SJCRH30 (cell line): ENCODE measurements at regions not wholly inside any gene's neighbourhood (a gene's known extent, or its start where the extent isn't known, plus 50 kb on each side); places are given as distances from the start of the nearest gene placed in this dataset.

Experiments
- DNase-seq, 2 experiments: peaks; one replicate each; pipeline ENCODE4 v3.0.0-alpha.2; 2015 to 2020
- H3K27ac ChIP-seq: fragments of 250-450 bp; sonication (Bioruptor Pico); 2 replicates; pipeline ENCODE4 v1.5.1; 2020; ENCODE audit warnings: mild to moderate bottlenecking, moderate library complexity
- H3K27me3 ChIP-seq: fragments of 250-450 bp; sonication (Bioruptor Pico); 2 replicates; pipeline ENCODE4 v1.5.1; 2020; ENCODE audit warnings: mild to moderate bottlenecking, moderate library complexity
- H3K36me3 ChIP-seq: fragments of 250-450 bp; sonication (Bioruptor Pico); 2 replicates; pipeline ENCODE4 v1.5.1; 2020; ENCODE audit warnings: mild to moderate bottlenecking, moderate library complexity
- H3K4me1 ChIP-seq: fragments of 250-450 bp; sonication (Bioruptor Pico); 2 replicates; pipeline ENCODE4 v1.5.1; 2020; ENCODE audit warnings: mild to moderate bottlenecking, moderate library complexity
- H3K4me3 ChIP-seq: fragments of 250-450 bp; sonication (Bioruptor Pico); 2 replicates; pipeline ENCODE4 v1.5.1; 2020; ENCODE audit warnings: mild to moderate bottlenecking, moderate library complexity
- H3K9me3 ChIP-seq: fragments of 250-450 bp; sonication (Bioruptor Pico); replicated peaks from 2 replicates; pipeline ENCODE4 v1.5.1; 2020; ENCODE audit warnings: mild to moderate bottlenecking, moderate library complexity

- no peak overlapping the region for H3K27ac ChIP-seq
- H3K36me3 ChIP-seq, result no peaks in the 10 kb centered on the region
- H3K9me3 ChIP-seq, result no peaks in the 10 kb centered on the region
- H3K4me3 ChIP-seq, result no peak overlapping the region
- DNase-seq, result no peak
- H3K4me1 ChIP-seq, result no peaks in the 10 kb centered on the region
- no peaks in the 10 kb centered on the region for H3K27me3 ChIP-seq
Measured at GRCh38 chr1:84048820-84049219, 49.9 kb upstream of the TTLL7 start.
